IMR-90 (cell line): ENCODE measurements at regions not wholly inside any gene's neighbourhood (a gene's known extent, or its start where the extent isn't known, plus 50 kb on each side); places are given as distances from the start of the nearest gene placed in this dataset.

Experiments
- ATAC-seq: fragments of 200-7000 bp; cut with Tn5 transposase; 2 replicates; pipeline ENCODE4 v1.9.1; 2020; ENCODE audit warnings: low read depth, mild to moderate bottlenecking, moderate library complexity
- BruUV-seq: library from RNA; stranded (reverse); fragments of 400-500 nt; replicated peaks from 2 replicates; lab custom pipeline; 2021; lab: Mats Ljungman, UMichigan
- CTCF ChIA-PET: fragments of 300-600 bp; formaldehyde crosslinking; extraction: SDS; loops from one replicate; lab custom pipeline; 2021; ENCODE audit warnings: antibody characterized with exemption; lab: Yijun Ruan, JAX
- POLR2A ChIA-PET: fragments of 300-600 bp; sonication (Branson Sonifier 250); formaldehyde crosslinking; loops from one replicate; lab custom pipeline; 2022; ENCODE audit warnings: antibody characterized with exemption; ENCODE audit not compliant: unreplicated experiment; lab: Charles Lee
- DNase-seq: peaks from one replicate; pipeline ENCODE4 v3.0.0; 2013
- H2AFZ ChIP-seq: replicated peaks from 2 replicates; pipeline ENCODE3; 2013; ENCODE audit warnings: low read length, mild to moderate bottlenecking; ENCODE audit not compliant: poor library complexity
- H2AK5ac ChIP-seq: 2 replicates; pipeline ENCODE4 v1.6.1; 2013; ENCODE audit warnings: low read depth, low read length, inconsistent platforms
- H2AK9ac ChIP-seq: replicated peaks from 2 replicates; pipeline ENCODE3; 2013; ENCODE audit warnings: mild to moderate bottlenecking, low read depth, low read length, moderate library complexity; ENCODE audit not compliant: poor library complexity
- H2BK120ac ChIP-seq: 2 replicates; pipeline ENCODE4 v1.6.1; 2013; ENCODE audit warnings: low read depth, low read length, inconsistent platforms
- H2BK15ac ChIP-seq: 3 replicates; pipeline ENCODE4 v1.6.1; 2013; ENCODE audit warnings: low read depth, low read length, inconsistent platforms
- H2BK20ac ChIP-seq: 2 replicates; pipeline ENCODE4 v1.6.1; 2013; ENCODE audit warnings: low read depth, mild to moderate bottlenecking, inconsistent platforms, low read length, moderate library complexity
- H2BK5ac ChIP-seq: 2 replicates; pipeline ENCODE4 v1.6.1; 2013; ENCODE audit warnings: mild to moderate bottlenecking, low read depth, low read length, inconsistent platforms; ENCODE audit not compliant: poor library complexity, severe bottlenecking
- H3K14ac ChIP-seq: replicated peaks from 2 replicates; pipeline ENCODE4 v1.6.1; 2013; ENCODE audit warnings: low read depth, low read length, inconsistent platforms
- H3K18ac ChIP-seq: 2 replicates; pipeline ENCODE4 v1.6.1; 2013; ENCODE audit warnings: low read depth, low read length, control low read depth
- H3K23ac ChIP-seq: 2 replicates; pipeline ENCODE4 v1.6.1; 2013; ENCODE audit warnings: low read depth, low read length, inconsistent platforms
- H3K27ac ChIP-seq: 2 replicates; pipeline ENCODE4 v1.5.1; 2013; ENCODE audit warnings: mild to moderate bottlenecking, control low read depth, low read length; ENCODE audit not compliant: insufficient read depth
- H3K27me3 ChIP-seq: 2 replicates; pipeline ENCODE4 v1.6.1; 2013; ENCODE audit warnings: low read length; ENCODE audit not compliant: control insufficient read depth, insufficient read depth
- H3K36me3 ChIP-seq: 2 replicates; pipeline ENCODE4 v1.6.1; 2013; ENCODE audit warnings: low read length, mixed read lengths; ENCODE audit not compliant: control insufficient read depth, insufficient read depth
- H3K4ac ChIP-seq: 2 replicates; pipeline ENCODE4 v1.6.1; 2013; ENCODE audit warnings: low read depth, low read length, inconsistent platforms
- H3K4me1 ChIP-seq: 2 replicates; pipeline ENCODE4 v1.6.1; 2013; ENCODE audit warnings: low read length, mixed read lengths; ENCODE audit not compliant: control insufficient read depth, insufficient read depth
- H3K4me2 ChIP-seq: 2 replicates; pipeline ENCODE4 v1.6.1; 2013; ENCODE audit warnings: low read depth, mild to moderate bottlenecking, control low read depth, low read length, moderate library complexity
- H3K4me3 ChIP-seq: 2 replicates; pipeline ENCODE4 v1.5.1; 2013; ENCODE audit warnings: low read depth, mild to moderate bottlenecking, control low read depth, low read length, moderate library complexity; ENCODE audit not compliant: insufficient read depth
- H3K56ac ChIP-seq: 2 replicates; pipeline ENCODE4 v1.6.1; 2013; ENCODE audit warnings: low read length, inconsistent platforms; ENCODE audit not compliant: insufficient read depth; ENCODE audit errors: extremely low read depth
- H3K79me1 ChIP-seq, 2 experiments: 2 replicates each; pipeline ENCODE4 v1.6.1; 2013; ENCODE audit warnings: low read length in 2 of 2, inconsistent platforms in 1 of 2, low read depth in 1 of 2
- H3K9ac ChIP-seq: 2 replicates; pipeline ENCODE4 v1.6.1; 2013; ENCODE audit warnings: low read depth, low read length, control low read depth
- H3K9me1 ChIP-seq: 2 replicates; pipeline ENCODE4 v1.6.1; 2013; ENCODE audit warnings: low read length, inconsistent platforms; ENCODE audit not compliant: insufficient read depth
- H3K9me3 ChIP-seq: 2 replicates; pipeline ENCODE4 v1.6.1; 2013; ENCODE audit warnings: low read length; ENCODE audit not compliant: control insufficient read depth, insufficient read depth
- H4K20me1 ChIP-seq: 2 replicates; pipeline ENCODE4 v1.6.1; 2013; ENCODE audit warnings: low read length, inconsistent platforms; ENCODE audit not compliant: insufficient read depth
- H4K5ac ChIP-seq: 2 replicates; pipeline ENCODE4 v1.6.1; 2013; ENCODE audit warnings: mild to moderate bottlenecking, low read depth, low read length, control low read depth
- H4K8ac ChIP-seq, 2 experiments: 2 replicates each; pipeline ENCODE4 v1.6.1; 2013; ENCODE audit warnings: low read depth in 2 of 2, low read length in 2 of 2, control low read depth in 1 of 2, inconsistent platforms in 1 of 2
- H4K91ac ChIP-seq: 2 replicates; pipeline ENCODE4 v1.6.1; 2013; ENCODE audit warnings: low read depth, low read length, inconsistent platforms; ENCODE audit not compliant: insufficient read depth
- BHLHE40 ChIP-seq: fragments of 150-350 bp; IDR thresholded peaks from 2 replicates; pipeline ENCODE4 v1.6.1; 2016; ENCODE audit warnings: mild to moderate bottlenecking, low read depth, low read length
- CEBPB ChIP-seq: IDR thresholded peaks from 2 replicates; pipeline ENCODE4 v1.6.1; 2012; ENCODE audit warnings: low read depth, low read length, improper control_type of control experiment
- CHD1 ChIP-seq: IDR thresholded peaks from 2 replicates; pipeline ENCODE4 v1.6.1; 2012; ENCODE audit warnings: low read depth, low read length, improper control_type of control experiment
- FOS ChIP-seq: fragments of 150-350 bp; IDR thresholded peaks from 2 replicates; pipeline ENCODE4 v1.6.1; 2016; ENCODE audit warnings: low read depth, low read length
- MAZ ChIP-seq: IDR thresholded peaks from 2 replicates; pipeline ENCODE4 v1.6.1; 2012; ENCODE audit warnings: low read depth, mild to moderate bottlenecking, low read length, improper control_type of control experiment, moderate library complexity, borderline replicate concordance
- MXI1 ChIP-seq: IDR thresholded peaks from 2 replicates; pipeline ENCODE4 v1.6.1; 2012; ENCODE audit warnings: low read depth, mild to moderate bottlenecking, low read length, moderate library complexity, borderline replicate concordance
- RFX5 ChIP-seq: IDR thresholded peaks from 2 replicates; pipeline ENCODE4 v1.8.0; 2012; ENCODE audit warnings: low read depth, mild to moderate bottlenecking, low read length, moderate library complexity
- SMC3 ChIP-seq: fragments of 150-350 bp; IDR thresholded peaks from 2 replicates; pipeline ENCODE4 v1.6.1; 2016; ENCODE audit warnings: low read depth, mild to moderate bottlenecking, antibody characterized with exemption, low read length, moderate library complexity
- WGBS, 2 experiments: methylation state at CpG; one replicate each; pipeline versions ENCODE4 v1.1.5 to v1.1.7; 2013; ENCODE audit warnings: missing lambda C conversion rate in 2 of 2; ENCODE audit not compliant: insufficient read length in 1 of 2; ENCODE audit errors: extremely low coverage in 2 of 2; 5-methylcytosine and 5-hydroxymethylcytosine counted together
- dilution Hi-C: fragments of 300-500 bp; cut with HindIII; formaldehyde crosslinking; loops from one replicate; pipeline ENCODE4 v1.14.3; 2018; ENCODE audit warnings: low sequenced_read_pairs; ENCODE audit not compliant: unreplicated experiment
- in situ Hi-C: fragments of 300-500 bp; cut with MboI; formaldehyde crosslinking; loops from 3 replicates; pipeline ENCODE4 v1.14.3; 2019; ENCODE audit warnings: low sequenced_read_pairs, inconsistent platforms, mixed read lengths
- intact Hi-C: fragments of 100-400 bp; cut with micrococcal nuclease; formaldehyde crosslinking; loops from 2 replicates; pipeline ENCODE4 v1.10.0; 2022
- TF ChIP-seq, protein P1 (sequence below): conservative IDR thresholded peaks from 2 replicates; pipeline ENCODE4 v1.5.1; 2012; ENCODE audit warnings: mild to moderate bottlenecking, low read depth, low read length, improper control_type of control experiment
- TF ChIP-seq, protein P2 (sequence below): fragments of 150-350 bp; IDR thresholded peaks from 2 replicates; pipeline ENCODE4 v1.6.1; 2016; ENCODE audit warnings: low read depth, mild to moderate bottlenecking, low read length, moderate library complexity, borderline replicate concordance
- TF ChIP-seq, protein P3 (sequence below): fragments of 150-350 bp; IDR thresholded peaks from 2 replicates; pipeline ENCODE4 v1.6.1; 2017; ENCODE audit warnings: mild to moderate bottlenecking, antibody characterized with exemption, low read length, low read depth

- Histone ChIP-seq H4K20me1 (no peaks in the 10 kb centered on the region), H3K9me1 (no peaks in the 10 kb centered on the region), H3K23ac (no peak overlapping the region), H3K4me3 (no peak overlapping the region), H3K18ac (no peak overlapping the region), H3K36me3 (no peaks in the 10 kb centered on the region), H2BK5ac (no peak overlapping the region), H2BK20ac (no peak overlapping the region), H3K79me1 (no peaks in the 10 kb centered on the region), H2AFZ (no peak overlapping the region), H4K91ac (no peak overlapping the region), H2AK5ac (no peak overlapping the region), H2BK15ac (no peak overlapping the region), H3K9me3 (peaks cover 2% of the 10 kb centered on the region; the same call in 1 of the 2 replicates), H3K4me2 (no peak overlapping the region), H3K14ac (no peak overlapping the region), H3K27ac (no peak overlapping the region), H4K8ac (no peak overlapping the region), H3K56ac (no peak overlapping the region), H4K5ac (no peak overlapping the region), H3K9ac (no peak overlapping the region), H2AK9ac (no peak overlapping the region), H2BK120ac (no peak overlapping the region), H3K27me3 (no peaks in the 10 kb centered on the region), H3K4ac (no peak overlapping the region), H3K4me1 (no peaks in the 10 kb centered on the region)
- POLR2A ChIA-PET = no interaction called here
- no CpG with 5 or more reads among the region's 5 CpGs for WGBS, 2 experiments
- dilution Hi-C loops (no loop called here), intact Hi-C loops (no loop called here), in situ Hi-C loops (no loop called here)
- no peak for ATAC-seq
- no TSS peak for BruUV-seq
- CTCF ChIA-PET = no interaction called here
- DNase-seq = no peak
- no peak for TF ChIP-seq MAZ
- no peak for TF ChIP-seq SMC3
- TF ChIP-seq MXI1 = no peak
- no peak for TF ChIP-seq FOS
- TF ChIP-seq CEBPB = no peak
- TF ChIP-seq, protein P1, sequence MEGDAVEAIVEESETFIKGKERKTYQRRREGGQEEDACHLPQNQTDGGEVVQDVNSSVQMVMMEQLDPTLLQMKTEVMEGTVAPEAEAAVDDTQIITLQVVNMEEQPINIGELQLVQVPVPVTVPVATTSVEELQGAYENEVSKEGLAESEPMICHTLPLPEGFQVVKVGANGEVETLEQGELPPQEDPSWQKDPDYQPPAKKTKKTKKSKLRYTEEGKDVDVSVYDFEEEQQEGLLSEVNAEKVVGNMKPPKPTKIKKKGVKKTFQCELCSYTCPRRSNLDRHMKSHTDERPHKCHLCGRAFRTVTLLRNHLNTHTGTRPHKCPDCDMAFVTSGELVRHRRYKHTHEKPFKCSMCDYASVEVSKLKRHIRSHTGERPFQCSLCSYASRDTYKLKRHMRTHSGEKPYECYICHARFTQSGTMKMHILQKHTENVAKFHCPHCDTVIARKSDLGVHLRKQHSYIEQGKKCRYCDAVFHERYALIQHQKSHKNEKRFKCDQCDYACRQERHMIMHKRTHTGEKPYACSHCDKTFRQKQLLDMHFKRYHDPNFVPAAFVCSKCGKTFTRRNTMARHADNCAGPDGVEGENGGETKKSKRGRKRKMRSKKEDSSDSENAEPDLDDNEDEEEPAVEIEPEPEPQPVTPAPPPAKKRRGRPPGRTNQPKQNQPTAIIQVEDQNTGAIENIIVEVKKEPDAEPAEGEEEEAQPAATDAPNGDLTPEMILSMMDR = no peak
- TF ChIP-seq CHD1 = no peak
- TF ChIP-seq, protein P2, sequence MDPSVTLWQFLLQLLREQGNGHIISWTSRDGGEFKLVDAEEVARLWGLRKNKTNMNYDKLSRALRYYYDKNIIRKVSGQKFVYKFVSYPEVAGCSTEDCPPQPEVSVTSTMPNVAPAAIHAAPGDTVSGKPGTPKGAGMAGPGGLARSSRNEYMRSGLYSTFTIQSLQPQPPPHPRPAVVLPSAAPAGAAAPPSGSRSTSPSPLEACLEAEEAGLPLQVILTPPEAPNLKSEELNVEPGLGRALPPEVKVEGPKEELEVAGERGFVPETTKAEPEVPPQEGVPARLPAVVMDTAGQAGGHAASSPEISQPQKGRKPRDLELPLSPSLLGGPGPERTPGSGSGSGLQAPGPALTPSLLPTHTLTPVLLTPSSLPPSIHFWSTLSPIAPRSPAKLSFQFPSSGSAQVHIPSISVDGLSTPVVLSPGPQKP = no peak
- TF ChIP-seq RFX5 = no peak
- TF ChIP-seq BHLHE40 = no peak
- TF ChIP-seq, protein P3, sequence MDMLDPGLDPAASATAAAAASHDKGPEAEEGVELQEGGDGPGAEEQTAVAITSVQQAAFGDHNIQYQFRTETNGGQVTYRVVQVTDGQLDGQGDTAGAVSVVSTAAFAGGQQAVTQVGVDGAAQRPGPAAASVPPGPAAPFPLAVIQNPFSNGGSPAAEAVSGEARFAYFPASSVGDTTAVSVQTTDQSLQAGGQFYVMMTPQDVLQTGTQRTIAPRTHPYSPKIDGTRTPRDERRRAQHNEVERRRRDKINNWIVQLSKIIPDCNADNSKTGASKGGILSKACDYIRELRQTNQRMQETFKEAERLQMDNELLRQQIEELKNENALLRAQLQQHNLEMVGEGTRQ = no peak
Measured at GRCh38 chr12:33581613-33582122, 142.0 kb upstream of the SYT10 start.
